Natural killer cell treated with Interleukin-12 subunit alpha and Interleukin-12 subunit beta and Interleukin-15 and Interleukin-18, amount 100 ng/mL, for 72 hours (primary cell): ENCODE measurements at regions not wholly inside any gene's neighbourhood (a gene's known extent, or its start where the extent isn't known, plus 50 kb on each side); places are given as distances from the start of the nearest gene placed in this dataset.

Experiments
- ATAC-seq, 2 donors: fragments of 150-1000 bp; cut with Tn5 transposase in 1 of 2; sonication (Bioruptor Pico), chemical (Tn5 transposase) in 1 of 2; 2 replicates each; pipeline ENCODE4 v1.10.0; 2021
- DNase-seq: peaks from one replicate; pipeline ENCODE4 v3.0.0; 2022; ENCODE audit warnings: low spot score
- H3K27ac Mint-ChIP-seq, 2 donors: 1 replicate in 1 of 2; 2 replicates in 1 of 2; pipeline ENCODE4 v1.8.0; 2022; ENCODE audit warnings: mixed read lengths in 2 of 2, mild to moderate bottlenecking in 1 of 2, moderate library complexity in 1 of 2
- H3K27me3 Mint-ChIP-seq, 2 donors: 1 replicate in 1 of 2; 2 replicates in 1 of 2; pipeline ENCODE4 v1.8.0; 2022; ENCODE audit warnings: mixed read lengths in 2 of 2
- H3K36me3 Mint-ChIP-seq: one replicate; pipeline ENCODE4 v1.8.0; 2022; ENCODE audit warnings: mixed read lengths
- H3K4me1 Mint-ChIP-seq, 2 donors: 1 replicate in 1 of 2; 2 replicates in 1 of 2; pipeline ENCODE4 v1.8.0; 2022; ENCODE audit warnings: low read depth in 2 of 2, mixed read lengths in 2 of 2, mild to moderate bottlenecking in 1 of 2
- H3K4me3 Mint-ChIP-seq: one replicate; pipeline ENCODE4 v1.8.0; 2022; ENCODE audit warnings: mixed read lengths
- H3K9me3 Mint-ChIP-seq: 2 replicates; pipeline ENCODE4 v1.8.0; 2022; ENCODE audit warnings: mixed read lengths

GRCh38 chr2:172373766-172374165 lies 53.6 kb upstream of the ITGA6 start:
- Mint-ChIP-seq H3K36me3 (no peaks in the 10 kb centered on the region), H3K4me3 (no peak overlapping the region), H3K27me3 (peaks cover 2 to 10% of the 10 kb centered on the region in 2 donors), H3K4me1 (no peaks in the 10 kb centered on the region), H3K9me3 (no peaks in the 10 kb centered on the region), H3K27ac (no peak overlapping the region)
- ATAC-seq = no peak
- DNase-seq = no peak

GRCh38 chr2:172374318-172375240 lies 52.8 kb upstream of the ITGA6 start:
- Mint-ChIP-seq H3K4me1 (no peaks in the 10 kb centered on the region), H3K36me3 (peaks cover 4% of the 10 kb centered on the region), H3K27me3 (peaks cover 2 to 10% of the 10 kb centered on the region in 2 donors), H3K4me3 (no peak overlapping the region), H3K27ac (no peak overlapping the region), H3K9me3 (peaks cover 2% of the 10 kb centered on the region)
- ATAC-seq = no peak
- no peak for DNase-seq

GRCh38 chr2:172375251-172375650 lies 52.1 kb upstream of the ITGA6 start:
- peaks cover 2% of the 10 kb centered on the region for H3K9me3 Mint-ChIP-seq
- no peak overlapping the region for H3K27ac Mint-ChIP-seq
- no peak overlapping the region for H3K4me3 Mint-ChIP-seq
- H3K36me3 Mint-ChIP-seq = peaks cover 4% of the 10 kb centered on the region
- DNase-seq = no peak
- H3K4me1 Mint-ChIP-seq = no peaks in the 10 kb centered on the region
- ATAC-seq = no peak
- H3K27me3 Mint-ChIP-seq = peaks cover 2 to 10% of the 10 kb centered on the region in 2 donors

- Mint-ChIP-seq H3K4me1 (no peaks in the 10 kb centered on the region), H3K36me3 (peaks cover 4% of the 10 kb centered on the region), H3K9me3 (peaks cover 2% of the 10 kb centered on the region), H3K27me3 (peaks cover 2 to 16% of the 10 kb centered on the region in 2 donors), H3K4me3 (no peak overlapping the region), H3K27ac (no peak overlapping the region)
- ATAC-seq (no peak), DNase-seq (no peak)
These were observed 51.4 kb upstream of the ITGA6 start for GRCh38 chr2:172376016-172376415.

- peaks cover 4% of the 10 kb centered on the region for H3K36me3 Mint-ChIP-seq
- DNase-seq (no peak), ATAC-seq (no peak)
- no peaks in the 10 kb centered on the region for H3K4me1 Mint-ChIP-seq
- H3K9me3 Mint-ChIP-seq = peaks cover 2% of the 10 kb centered on the region
- no peak overlapping the region for H3K27ac Mint-ChIP-seq
- peaks cover 2 to 17% of the 10 kb centered on the region in 2 donors for H3K27me3 Mint-ChIP-seq
- no peak overlapping the region for H3K4me3 Mint-ChIP-seq
These were observed 50.8 kb upstream of the ITGA6 start for GRCh38 chr2:172376505-172377125.

- Mint-ChIP-seq H3K4me3 (no peak overlapping the region), H3K27me3 (peaks cover 2 to 17% of the 10 kb centered on the region in 2 donors), H3K4me1 (no peaks in the 10 kb centered on the region), H3K36me3 (peaks cover 4% of the 10 kb centered on the region), H3K9me3 (peaks cover 2% of the 10 kb centered on the region), H3K27ac (no peak overlapping the region)
- ATAC-seq (no peak), DNase-seq (no peak)
These were observed 50.0 kb upstream of the ITGA6 start for GRCh38 chr2:172377408-172377807.
